Endometrium (tissue), 2 donors: ENCODE measurements at regions not wholly inside any gene's neighbourhood (a gene's known extent, or its start where the extent isn't known, plus 50 kb on each side); places are given as distances from the start of the nearest gene placed in this dataset.

ENCODE experiments used
- FAIRE-seq: peaks from 2 replicates; lab custom pipeline; 2012; peaks lifted over from hg19 to GRCh38; lab: Jason Lieb, UNC
- donor health status: control.
- donor health status: control.

GRCh38 chr2:64317707-64318475 lies 136.1 kb upstream of the LGALSL start:
- no peak for FAIRE-seq

- no peak for FAIRE-seq
Observed at GRCh38 chr2:64318476-64318748, 135.6 kb upstream of the LGALSL start.

- FAIRE-seq, result no peak
Observed at GRCh38 chr2:64319896-64320295, 134.1 kb upstream of the LGALSL start.

GRCh38 chr2:64322433-64322832 lies 131.5 kb upstream of the LGALSL start:
- FAIRE-seq, result no peak

- no peak for FAIRE-seq
Observed at GRCh38 chr2:64323197-64323596, 130.8 kb upstream of the LGALSL start.

DNA sequence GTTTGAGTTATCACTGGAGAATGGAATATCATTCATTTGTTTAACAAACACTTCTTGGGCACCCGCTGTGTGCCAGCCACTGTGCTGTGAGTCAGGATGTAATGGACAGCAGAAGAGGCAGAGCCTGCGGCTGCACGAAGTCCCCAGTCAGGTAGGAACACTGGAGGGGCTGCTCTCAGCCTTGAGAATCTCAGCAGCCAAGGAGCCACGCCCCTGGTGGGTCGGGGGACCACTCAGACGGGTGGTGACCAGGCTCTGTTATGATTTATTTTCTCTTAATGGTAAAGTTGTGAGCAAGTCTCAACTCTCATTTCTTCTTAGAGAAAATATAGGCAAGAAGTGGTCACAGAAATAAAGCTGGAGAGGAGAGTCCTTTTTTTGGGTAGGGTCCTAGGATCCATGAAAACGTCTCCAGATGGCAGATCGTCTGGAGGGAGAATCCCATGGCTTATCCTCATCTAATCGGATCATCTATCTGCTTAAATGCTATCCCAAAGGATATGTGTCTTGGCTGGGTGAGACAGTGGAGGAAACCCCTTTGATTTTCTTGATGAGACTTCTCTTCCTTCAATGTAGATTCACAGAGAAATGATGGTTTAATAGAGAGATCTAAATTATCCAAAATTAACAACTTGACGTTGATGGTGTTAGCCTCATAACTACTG lies 129.1 kb upstream of the LGALSL start:
- no peak for FAIRE-seq

DNA sequence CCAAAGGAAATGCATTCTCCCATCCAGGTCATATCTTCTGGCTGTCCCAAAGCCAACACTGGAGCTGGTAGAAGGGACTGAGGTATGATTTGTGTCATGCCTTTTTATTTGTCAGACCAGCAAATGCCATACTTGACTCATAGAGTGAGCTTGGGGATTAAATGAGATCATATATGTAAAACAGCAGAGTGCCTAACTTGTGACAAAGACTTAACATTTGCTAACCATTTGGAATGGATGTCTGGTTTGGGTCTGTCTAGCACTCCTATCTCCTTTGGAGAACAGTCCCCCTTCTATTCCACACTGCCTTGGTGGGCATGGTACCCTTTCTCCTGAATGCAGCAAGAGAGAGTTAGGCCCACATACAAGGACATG lies 128.5 kb upstream of the LGALSL start:
- FAIRE-seq, result no peak

DNA sequence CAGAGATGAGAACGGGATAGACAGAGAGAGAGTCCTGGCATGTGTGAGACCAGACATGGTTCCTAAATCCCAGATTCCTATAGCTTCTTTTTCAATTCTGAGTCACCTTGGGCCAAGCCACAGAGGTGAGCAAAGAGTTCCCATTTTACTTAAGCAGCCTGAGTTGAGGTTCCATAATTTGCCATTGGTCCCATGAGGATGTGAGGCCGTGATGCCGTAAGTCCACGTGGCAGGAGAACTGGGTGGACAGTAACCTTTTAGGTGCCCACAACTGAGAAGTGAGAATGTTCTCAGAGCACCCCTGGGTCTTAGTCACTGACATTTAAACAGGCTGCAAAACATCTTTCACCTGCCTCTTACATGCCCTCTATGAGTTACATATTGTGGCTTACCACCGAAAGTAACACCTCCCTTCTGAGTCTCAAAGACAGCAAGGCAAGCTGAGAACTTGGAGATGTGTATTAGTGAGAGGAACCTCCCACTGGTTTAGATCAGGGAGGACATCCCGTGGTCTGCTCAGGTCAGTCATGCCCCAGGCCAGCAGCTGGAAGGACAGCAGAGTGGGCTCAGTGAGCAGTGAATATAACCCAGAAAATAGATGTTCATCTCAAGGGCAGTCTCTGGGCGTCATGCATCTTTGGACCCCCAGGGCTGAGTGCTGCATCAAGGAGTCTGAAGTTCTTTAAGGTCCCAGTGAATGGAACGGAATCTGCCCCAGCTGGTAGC lies 127.9 kb upstream of the LGALSL start:
- no peak for FAIRE-seq

GRCh38 chr2:64326578-64327050 lies 127.3 kb upstream of the LGALSL start:
- no peak for FAIRE-seq

DNA sequence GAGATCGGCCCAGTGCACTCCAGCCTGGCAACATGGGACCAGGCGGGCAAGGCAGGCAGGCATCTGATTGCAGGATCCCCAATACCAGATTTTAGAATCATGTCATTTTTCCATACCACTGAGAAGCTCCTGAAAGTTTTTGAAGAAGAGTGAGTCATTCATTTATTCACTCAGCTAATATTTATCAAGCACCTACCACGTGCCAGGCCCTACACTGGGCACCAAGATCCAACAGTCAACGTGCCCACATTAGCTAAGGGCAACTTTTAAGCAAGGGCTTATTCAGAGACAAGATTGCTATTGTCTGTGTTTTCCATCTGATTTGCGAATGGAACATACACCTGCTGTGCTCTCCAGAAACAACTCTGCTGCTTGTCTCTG lies 126.8 kb upstream of the LGALSL start:
- FAIRE-seq, result no peak

DNA sequence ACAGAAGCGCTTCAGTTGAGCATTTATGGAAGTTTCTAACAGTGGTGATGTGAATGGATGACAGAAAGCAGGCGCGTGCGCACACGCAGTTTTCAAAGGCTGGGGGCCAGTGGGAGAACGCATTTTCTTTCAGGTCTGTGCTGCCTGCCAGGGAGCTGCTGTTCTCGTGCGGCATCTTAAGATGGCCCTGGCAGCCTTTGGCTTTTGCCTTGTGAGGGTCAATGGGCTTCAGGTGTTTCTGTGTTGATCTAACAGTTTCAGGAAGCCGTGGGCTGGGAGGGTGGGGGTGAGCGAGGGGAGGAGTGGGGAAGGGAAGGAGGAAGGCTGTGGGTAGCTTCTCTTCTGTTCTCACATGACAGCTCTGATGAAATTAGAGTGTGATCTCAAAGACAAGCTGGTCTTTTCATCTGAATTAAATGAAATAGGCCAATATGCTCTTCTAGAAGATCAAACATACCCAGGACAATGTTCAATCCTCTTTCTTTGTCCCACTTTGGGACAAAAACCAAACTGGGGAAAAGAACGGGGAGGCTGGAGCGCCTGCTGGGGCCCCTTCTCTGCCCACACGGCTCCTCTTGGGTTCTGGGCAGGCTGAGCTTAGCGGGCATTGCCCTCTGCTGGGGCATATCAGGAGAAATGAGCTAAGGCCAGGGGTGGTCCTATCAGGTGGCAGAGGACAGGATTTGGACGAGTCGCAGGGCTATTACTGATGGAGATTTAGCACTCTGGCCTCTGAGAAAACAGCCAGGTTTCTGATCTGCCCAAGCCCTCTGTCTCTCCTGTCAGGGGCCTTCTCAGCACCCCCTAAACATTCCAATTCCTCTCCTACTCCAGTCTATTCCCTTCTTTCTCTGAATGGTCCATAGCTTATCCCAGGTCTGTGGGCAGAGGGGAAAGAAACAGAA lies 126.2 kb upstream of the LGALSL start:
- no peak for FAIRE-seq

DNA sequence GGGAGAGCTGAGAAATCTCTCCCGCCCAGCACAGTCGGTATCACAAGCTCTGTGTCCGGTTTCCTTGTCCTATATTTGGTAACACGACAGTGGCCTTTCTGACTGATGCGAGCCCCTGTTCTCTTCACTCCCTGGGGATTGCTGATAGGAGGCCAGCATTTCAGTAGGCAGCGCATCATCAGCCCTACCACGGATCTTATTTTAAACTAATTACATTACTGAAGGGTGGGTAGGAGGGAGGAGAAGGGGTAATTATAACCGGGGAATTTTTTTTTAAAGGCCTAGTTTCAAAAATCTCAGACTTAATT lies 125.6 kb upstream of the LGALSL start:
- no peak for FAIRE-seq

GRCh38 chr2:64328756-64329155 lies 125.2 kb upstream of the LGALSL start:
- no peak for FAIRE-seq

- no peak for FAIRE-seq
Observed at GRCh38 chr2:64329848-64330247, 124.1 kb upstream of the LGALSL start.

DNA sequence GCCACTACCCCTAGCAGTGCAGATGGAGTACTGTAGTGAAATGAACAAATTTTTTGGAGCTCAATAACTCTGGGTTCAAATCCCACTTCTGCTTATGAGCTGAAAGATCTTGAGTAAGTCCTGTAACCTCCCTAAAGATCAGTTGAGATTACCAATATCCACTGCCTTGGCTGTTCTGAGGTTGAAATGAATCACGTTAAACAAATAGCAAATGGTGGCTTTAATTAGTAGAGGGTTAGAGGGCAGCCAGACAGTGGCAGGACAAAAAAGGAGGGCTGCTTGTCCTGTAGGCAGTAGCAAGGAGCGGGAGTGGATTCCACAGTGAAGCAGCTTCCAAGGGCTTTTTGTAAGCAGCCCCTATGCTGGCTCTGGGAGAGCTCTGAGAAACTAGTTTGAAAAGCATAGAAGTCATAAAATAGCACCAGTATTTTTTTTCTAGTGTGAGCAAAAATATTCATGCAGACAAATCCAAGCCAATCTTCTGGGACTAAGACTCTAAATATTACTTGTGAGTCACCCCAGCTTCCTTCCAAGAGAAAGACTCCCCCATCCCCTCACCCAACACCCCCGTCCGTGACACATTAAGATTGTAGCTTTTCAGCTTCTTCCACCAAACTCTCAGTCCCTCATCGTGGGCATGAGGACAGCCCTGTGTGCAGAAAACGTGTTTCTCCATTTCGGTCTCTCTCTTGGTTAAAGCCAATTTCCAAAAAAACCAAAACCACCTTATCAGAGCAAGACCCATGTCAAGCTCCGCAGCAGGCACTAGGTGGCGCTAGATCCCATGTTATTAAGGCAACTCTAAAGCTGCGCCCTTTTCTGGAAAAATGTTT lies 123.5 kb upstream of the LGALSL start:
- FAIRE-seq, result peak; percentile 80

DNA sequence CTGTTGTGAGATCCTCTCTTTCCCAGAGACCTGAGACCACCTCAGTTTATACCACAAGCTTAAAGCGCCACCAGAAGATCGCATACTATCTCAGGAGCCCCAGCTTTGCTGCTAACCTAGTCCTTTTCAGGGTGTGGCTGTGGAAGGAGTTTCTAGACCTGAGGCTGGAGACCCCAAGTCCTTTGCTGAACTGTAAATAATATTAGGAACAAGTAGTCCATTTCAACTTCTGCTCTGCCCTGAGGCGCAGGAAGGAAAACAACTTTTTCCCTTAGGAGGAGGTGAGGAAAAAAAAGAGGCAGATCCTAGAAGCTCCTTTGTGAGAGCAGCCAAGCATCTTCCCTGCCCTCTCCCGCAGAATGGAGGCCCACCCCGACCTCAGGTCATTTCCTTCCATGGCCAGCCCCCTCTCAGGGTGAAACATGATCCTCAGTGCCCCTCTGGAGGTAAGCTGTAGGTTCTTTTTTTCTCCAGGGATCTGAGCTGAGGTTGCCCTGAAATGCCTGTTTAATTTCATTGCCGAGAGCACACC lies 122.8 kb upstream of the LGALSL start:
- no peak for FAIRE-seq

- no peak for FAIRE-seq
Observed at GRCh38 chr2:64331849-64332699, 121.9 kb upstream of the LGALSL start.

DNA sequence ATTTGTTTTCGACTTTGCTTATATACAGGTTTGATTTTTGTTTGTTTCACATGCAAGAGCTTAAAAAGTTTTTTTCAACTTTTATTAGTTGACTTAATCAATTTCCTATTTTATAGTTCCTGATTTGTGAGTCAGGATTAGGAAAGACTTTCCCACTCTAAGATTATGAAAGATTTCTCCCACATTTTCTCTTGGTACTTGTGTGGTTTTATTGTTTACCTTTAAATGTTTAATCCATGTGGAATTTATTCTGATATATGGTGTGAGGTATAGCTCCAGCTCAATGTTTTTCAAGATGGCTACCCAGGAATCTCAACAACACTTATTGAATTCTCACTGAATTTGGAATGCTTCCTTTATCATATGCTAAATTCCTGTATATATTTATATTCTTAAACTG lies 117.8 kb upstream of the LGALSL start:
- no peak for FAIRE-seq

DNA sequence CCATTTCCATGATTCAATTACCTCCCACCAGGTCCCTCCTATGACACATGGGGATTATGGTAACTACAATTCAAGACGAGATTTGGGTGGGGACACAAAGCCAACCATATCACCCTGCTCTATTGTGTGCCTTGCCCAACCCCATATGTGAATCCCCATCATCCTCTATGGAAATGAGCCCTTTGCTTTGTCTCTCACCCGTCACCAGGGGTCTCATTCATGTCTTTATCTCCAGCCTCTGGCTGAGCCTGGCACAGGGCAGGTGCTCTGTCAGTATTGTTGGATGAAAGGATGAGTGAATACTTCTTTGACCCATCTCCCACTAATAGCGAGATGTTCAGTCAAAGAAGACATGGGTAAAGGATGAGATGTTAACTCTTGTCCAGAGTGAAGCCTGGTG lies 116.6 kb upstream of the LGALSL start:
- FAIRE-seq, result no peak

GRCh38 chr2:64338108-64338507 lies 115.9 kb upstream of the LGALSL start:
- no peak for FAIRE-seq
